HAP-1 (cell line): ENCODE measurements at regions not wholly inside any gene's neighbourhood (a gene's known extent, or its start where the extent isn't known, plus 50 kb on each side); places are given as distances from the start of the nearest gene placed in this dataset.

Experiments used
- DNase-seq, 2 experiments: peaks; one replicate each; pipeline ENCODE4 v3.0.0-alpha.2; 2016 to 2020; ENCODE audit warnings: low spot score in 2 of 2
- H3K27me3 ChIP-seq: fragments of 250-450 bp; sonication (Bioruptor Pico); 2 replicates; pipeline ENCODE4 v1.5.1; 2020; ENCODE audit warnings: low read depth, mild to moderate bottlenecking, moderate library complexity
- H3K36me3 ChIP-seq: fragments of 250-450 bp; sonication (Bioruptor Pico); replicated peaks from 2 replicates; pipeline ENCODE4 v1.5.1; 2020; ENCODE audit warnings: mild to moderate bottlenecking
- H3K4me1 ChIP-seq: fragments of 250-450 bp; sonication (Bioruptor Pico); 2 replicates; pipeline ENCODE4 v1.5.1; 2020; ENCODE audit warnings: mild to moderate bottlenecking
- H3K4me3 ChIP-seq: fragments of 250-450 bp; sonication (Bioruptor Pico); 2 replicates; pipeline ENCODE4 v1.5.1; 2020; ENCODE audit warnings: mild to moderate bottlenecking, moderate library complexity
- H3K9me3 ChIP-seq: fragments of 250-450 bp; sonication (Bioruptor Pico); 2 replicates; pipeline ENCODE4 v1.5.1; 2020; ENCODE audit warnings: mild to moderate bottlenecking, moderate library complexity
- in situ Hi-C: fragments of 300-500 bp; cut with MboI; formaldehyde crosslinking; loops from 3 replicates; pipeline ENCODE4 v1.14.3; 2020; ENCODE audit warnings: low sequenced_read_pairs, inconsistent platforms, mixed read lengths

DNA sequence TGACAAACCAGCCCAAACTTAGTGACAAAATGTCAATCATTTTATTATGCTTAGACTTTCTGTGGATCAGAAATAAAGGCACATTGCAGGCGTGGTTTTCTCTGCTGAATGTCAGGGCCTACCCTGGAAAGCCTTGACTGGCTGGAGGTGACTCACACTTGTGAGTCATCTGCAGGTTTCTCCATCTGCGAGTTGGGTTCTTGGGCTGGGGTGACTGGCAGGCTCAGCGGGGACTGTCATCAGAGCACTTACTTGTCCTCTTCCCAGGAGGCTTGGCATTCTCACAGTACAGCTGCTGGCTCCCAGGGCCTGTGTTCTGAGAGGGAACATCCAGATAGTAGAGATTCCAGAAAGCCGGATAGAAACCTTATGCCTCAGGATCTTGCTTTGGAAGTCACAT lies 153.8 kb upstream of the AGA start:
- no peaks in the 10 kb centered on the region for H3K9me3 ChIP-seq
- 0 out of 2 replicates have a peak, but pooled peaks cover 3% of the 10 kb centered on the region for H3K4me1 ChIP-seq
- no peaks in the 10 kb centered on the region for H3K36me3 ChIP-seq
- no peak for DNase-seq
- in situ Hi-C loops: no loop called here
- H3K4me3 ChIP-seq: no peak overlapping the region
- H3K27me3 ChIP-seq: no peaks in the 10 kb centered on the region

DNA sequence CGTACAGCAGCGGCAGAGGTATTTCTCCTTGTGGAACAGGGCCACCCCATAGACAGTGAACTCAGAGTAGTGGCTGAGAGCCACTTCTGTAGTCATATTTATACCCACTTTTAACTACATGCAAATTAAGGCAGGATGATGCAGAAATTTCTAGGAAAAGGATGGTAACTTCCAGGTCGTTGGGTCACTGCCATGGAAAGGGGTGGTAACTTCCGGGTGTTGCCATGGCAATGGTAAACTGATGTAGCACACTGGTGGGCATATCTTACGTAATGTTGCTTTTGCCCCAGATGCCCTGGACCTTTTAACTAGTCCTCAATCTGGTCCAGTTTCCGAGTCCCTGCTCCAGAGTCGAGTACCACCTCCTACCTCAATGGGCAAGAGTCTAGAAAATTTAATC lies 154.8 kb upstream of the AGA start:
- no peak overlapping the region for H3K4me3 ChIP-seq
- DNase-seq: no peak
- in situ Hi-C loops: no loop called here
- 0 out of 2 replicates have a peak, but pooled peaks cover 3% of the 10 kb centered on the region for H3K4me1 ChIP-seq
- H3K27me3 ChIP-seq: no peaks in the 10 kb centered on the region
- no peaks in the 10 kb centered on the region for H3K36me3 ChIP-seq
- no peaks in the 10 kb centered on the region for H3K9me3 ChIP-seq

GRCh38 chr4:177605252-177605651 lies 163.0 kb upstream of the AGA start:
- Histone ChIP-seq H3K9me3 (no peaks in the 10 kb centered on the region), H3K36me3 (no peaks in the 10 kb centered on the region), H3K4me3 (no peak overlapping the region), H3K27me3 (no peaks in the 10 kb centered on the region), H3K4me1 (peaks cover under 1% of the 10 kb centered on the region)
- in situ Hi-C loops: no loop called here
- DNase-seq: no peak

DNA sequence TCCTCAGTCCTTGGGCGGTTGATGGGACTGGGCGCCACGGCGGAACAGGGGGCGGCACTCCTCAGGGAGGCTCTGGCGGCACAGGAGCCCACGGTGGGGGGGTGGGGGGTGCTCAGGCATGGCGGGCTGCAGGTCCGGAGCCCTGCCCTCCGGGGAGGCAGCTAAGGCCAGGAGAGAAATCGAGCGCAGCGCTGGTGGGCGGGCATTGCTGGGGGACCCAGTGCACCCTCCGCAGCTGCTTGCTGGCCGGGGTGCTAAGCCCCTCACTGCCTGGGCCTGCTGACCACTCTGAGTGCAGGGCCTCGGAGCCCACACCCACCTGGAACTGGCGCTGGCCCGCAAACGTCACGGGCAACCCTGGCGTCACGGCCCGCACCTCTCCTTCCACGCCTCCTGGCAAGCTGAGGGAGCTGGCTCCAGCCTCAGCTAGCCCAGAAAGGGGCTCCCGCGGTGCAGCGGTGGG lies 164.9 kb upstream of the AGA start:
- no peak for DNase-seq
- Histone ChIP-seq H3K27me3 (no peaks in the 10 kb centered on the region), H3K9me3 (no peaks in the 10 kb centered on the region), H3K36me3 (no peaks in the 10 kb centered on the region), H3K4me3 (no peak overlapping the region), H3K4me1 (peaks cover 4% of the 10 kb centered on the region)
- in situ Hi-C loops: no loop called here

DNA sequence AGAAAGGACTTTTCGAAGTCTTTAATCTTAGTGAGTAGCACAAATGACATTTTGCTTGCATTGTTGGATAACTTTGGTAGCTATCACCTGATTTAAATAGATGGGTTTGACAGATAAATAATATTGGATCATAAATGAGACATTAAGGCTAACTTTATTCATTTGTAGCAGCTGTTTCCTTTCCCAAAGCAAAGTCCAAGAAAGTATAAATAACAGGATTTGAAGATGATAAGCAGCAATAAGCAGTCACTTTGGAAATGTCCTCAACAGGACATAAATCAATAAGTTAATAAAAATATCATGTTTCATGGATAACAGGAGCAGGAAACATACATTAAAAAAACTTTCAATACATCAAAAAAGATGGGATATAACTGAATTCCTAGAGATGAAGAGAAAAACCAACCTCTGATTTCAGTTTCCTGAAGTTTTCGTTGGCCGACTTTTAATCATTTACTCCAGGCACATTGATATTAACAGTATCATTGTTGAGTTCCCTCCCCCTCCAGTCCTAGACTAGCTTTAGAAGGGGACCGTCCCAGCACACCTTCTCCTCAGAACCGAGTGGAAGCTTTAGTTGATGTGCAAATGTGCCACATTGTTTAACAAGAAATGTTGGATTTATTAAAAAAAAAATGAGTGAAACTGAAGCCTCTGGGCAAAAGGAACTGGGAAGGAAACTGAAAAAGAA lies 169.9 kb upstream of the AGA start:
- H3K27me3 ChIP-seq: no peaks in the 10 kb centered on the region
- in situ Hi-C loops: no loop called here

GRCh38 chr4:177612684-177613083 lies 170.4 kb upstream of the AGA start:
- Histone ChIP-seq H3K27me3 (no peaks in the 10 kb centered on the region), H3K36me3 (no peaks in the 10 kb centered on the region), H3K9me3 (no peaks in the 10 kb centered on the region), H3K4me1 (peaks cover 10% of the 10 kb centered on the region), H3K4me3 (no peak overlapping the region)
- no peak for DNase-seq
- in situ Hi-C loops: no loop called here

More for the DNA sequence above, 169.9 kb upstream of the AGA start:
- H3K4me3 ChIP-seq: no peak overlapping the region
- DNase-seq: peak in 1 of 2 experiments; percentile 31
- no peaks in the 10 kb centered on the region for H3K36me3 ChIP-seq
- no peaks in the 10 kb centered on the region for H3K9me3 ChIP-seq
- H3K4me1 ChIP-seq: peaks cover 10% of the 10 kb centered on the region

- Histone ChIP-seq H3K4me3 (no peak overlapping the region), H3K27me3 (no peaks in the 10 kb centered on the region), H3K9me3 (no peaks in the 10 kb centered on the region), H3K36me3 (no peaks in the 10 kb centered on the region), H3K4me1 (peaks cover 7% of the 10 kb centered on the region)
- in situ Hi-C loops: no loop called here
- no peak for DNase-seq
Measured at GRCh38 chr4:177632481-177632880, 190.2 kb upstream of the AGA start.

DNA sequence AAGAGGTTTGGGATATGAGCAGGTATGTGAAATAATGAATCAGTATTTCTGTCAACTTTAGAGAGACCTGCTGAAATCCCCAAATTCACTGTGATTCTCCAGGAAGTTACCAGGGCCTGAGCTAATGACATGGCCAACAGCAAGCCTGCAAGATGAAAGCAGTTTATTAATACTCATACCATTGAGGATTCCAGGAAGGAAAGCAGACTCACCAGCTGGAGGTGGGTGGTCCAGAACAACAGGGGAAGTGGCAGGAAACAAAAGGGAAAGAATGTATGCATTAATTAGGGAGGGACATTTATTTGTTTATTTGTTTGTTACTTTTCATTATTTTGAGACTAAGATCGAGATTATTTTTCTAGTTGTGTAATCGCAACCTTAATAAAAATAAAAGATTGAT lies 196.6 kb upstream of the AGA start:
- H3K27me3 ChIP-seq: peaks cover 4% of the 10 kb centered on the region; the same call in 1 of the 2 replicates
- no peaks in the 10 kb centered on the region for H3K36me3 ChIP-seq
- in situ Hi-C loops: no loop called here
- H3K9me3 ChIP-seq: no peaks in the 10 kb centered on the region
- H3K4me3 ChIP-seq: no peak overlapping the region
- H3K4me1 ChIP-seq: no peaks in the 10 kb centered on the region
- no peak for DNase-seq

DNA sequence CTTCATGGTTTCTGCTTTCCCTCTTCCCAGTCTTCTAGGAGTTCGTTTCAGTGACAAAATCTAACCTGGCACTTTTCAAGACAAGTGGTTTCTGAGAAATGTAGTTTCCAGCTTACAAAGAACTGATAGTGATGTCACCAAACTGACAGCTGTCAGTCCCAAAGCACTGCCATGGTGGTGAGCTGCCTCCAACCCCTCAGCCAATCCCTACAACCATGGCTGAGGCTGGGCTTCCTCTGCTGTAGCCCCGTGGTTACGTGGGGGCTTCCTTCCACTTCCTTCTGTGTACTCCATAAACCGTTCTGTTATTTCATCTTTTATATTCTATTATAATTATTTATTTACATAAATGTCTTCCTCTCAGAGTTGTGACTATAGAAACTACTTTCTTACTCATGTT lies 198.6 kb upstream of the AGA start:
- Histone ChIP-seq H3K9me3 (no peaks in the 10 kb centered on the region), H3K4me3 (no peak overlapping the region), H3K36me3 (no peaks in the 10 kb centered on the region), H3K4me1 (no peaks in the 10 kb centered on the region), H3K27me3 (peaks cover 4% of the 10 kb centered on the region; the same call in 1 of the 2 replicates)
- no peak for DNase-seq
- in situ Hi-C loops: no loop called here

DNA sequence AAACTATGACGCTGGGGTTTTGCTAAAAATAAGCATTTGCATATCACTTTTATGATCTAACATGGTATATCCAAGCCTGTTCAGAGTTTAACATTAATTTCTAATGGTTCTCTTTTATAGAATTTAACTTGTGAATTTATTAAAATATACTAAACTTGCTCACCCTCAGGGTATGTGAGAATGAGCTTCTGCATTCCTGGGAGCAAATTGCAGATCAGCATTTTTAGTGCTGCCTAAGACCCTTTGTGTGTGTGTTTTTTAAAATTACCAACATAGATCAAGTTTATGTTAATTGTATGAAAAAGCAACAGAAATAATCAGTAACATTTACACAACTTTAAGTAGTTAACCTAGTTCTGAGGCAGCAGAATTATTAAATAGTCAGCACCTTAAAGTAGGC lies 218.0 kb upstream of the AGA start:
- Histone ChIP-seq H3K36me3 (no peaks in the 10 kb centered on the region), H3K4me3 (no peak overlapping the region), H3K9me3 (peaks cover 4% of the 10 kb centered on the region; the same call in 1 of the 2 replicates), H3K4me1 (no peaks in the 10 kb centered on the region), H3K27me3 (no peaks in the 10 kb centered on the region)
- DNase-seq: no peak
- in situ Hi-C loops: no loop called here

GRCh38 chr4:177667687-177668086 lies 225.4 kb upstream of the AGA start:
- Histone ChIP-seq H3K4me1 (0 out of 2 replicates have a peak, but pooled peaks cover 3% of the 10 kb centered on the region), H3K36me3 (no peaks in the 10 kb centered on the region), H3K27me3 (no peaks in the 10 kb centered on the region), H3K9me3 (no peaks in the 10 kb centered on the region), H3K4me3 (no peak overlapping the region)
- in situ Hi-C loops: no loop called here
- no peak for DNase-seq

DNA sequence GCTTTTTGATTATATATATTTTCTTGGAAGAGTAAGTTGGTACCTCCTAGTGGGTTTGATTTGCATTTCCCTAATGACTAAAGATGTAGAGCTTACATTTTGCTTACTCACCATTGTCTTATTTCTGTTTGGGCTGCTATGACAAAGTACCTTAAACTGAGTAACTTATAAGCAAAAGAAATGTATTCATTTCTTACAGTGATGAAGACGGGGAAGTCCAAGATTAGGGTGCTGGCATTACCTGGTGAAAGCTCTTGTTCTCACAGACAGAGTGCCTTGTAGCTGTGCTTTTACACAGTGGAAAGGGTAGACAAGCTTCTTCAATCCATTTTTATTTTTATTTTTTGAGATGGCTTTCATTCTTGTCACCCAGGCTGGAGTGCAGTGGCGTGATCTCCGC lies 229.2 kb upstream of the AGA start:
- H3K4me1 ChIP-seq: no peaks in the 10 kb centered on the region
- in situ Hi-C loops: no loop called here
- no peaks in the 10 kb centered on the region for H3K36me3 ChIP-seq
- H3K4me3 ChIP-seq: no peak overlapping the region
- H3K9me3 ChIP-seq: no peaks in the 10 kb centered on the region
- DNase-seq: no peak
- H3K27me3 ChIP-seq: no peaks in the 10 kb centered on the region

DNA sequence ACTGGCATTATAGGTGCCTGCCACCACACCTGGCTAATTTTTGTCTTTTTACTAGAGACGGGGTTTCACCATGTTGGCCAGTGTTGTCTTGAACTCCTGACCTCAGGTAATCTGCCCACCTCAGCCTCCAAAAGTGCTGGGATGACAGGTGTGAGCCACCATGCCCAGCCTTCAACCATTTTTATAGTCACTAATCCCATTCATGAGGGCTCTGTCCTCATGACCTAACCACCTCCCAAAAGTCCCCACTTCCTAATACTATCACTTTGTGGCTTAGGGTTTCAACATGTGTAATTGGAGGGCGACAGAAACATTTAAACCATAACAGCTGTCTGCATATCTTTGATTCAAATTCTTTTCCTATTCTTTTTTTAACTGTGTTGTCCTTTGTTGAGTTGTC lies 229.6 kb upstream of the AGA start:
- in situ Hi-C loops: no loop called here
- DNase-seq: no peak
- H3K27me3 ChIP-seq: no peaks in the 10 kb centered on the region
- no peaks in the 10 kb centered on the region for H3K36me3 ChIP-seq
- no peak overlapping the region for H3K4me3 ChIP-seq
- H3K4me1 ChIP-seq: no peaks in the 10 kb centered on the region
- H3K9me3 ChIP-seq: no peaks in the 10 kb centered on the region

DNA sequence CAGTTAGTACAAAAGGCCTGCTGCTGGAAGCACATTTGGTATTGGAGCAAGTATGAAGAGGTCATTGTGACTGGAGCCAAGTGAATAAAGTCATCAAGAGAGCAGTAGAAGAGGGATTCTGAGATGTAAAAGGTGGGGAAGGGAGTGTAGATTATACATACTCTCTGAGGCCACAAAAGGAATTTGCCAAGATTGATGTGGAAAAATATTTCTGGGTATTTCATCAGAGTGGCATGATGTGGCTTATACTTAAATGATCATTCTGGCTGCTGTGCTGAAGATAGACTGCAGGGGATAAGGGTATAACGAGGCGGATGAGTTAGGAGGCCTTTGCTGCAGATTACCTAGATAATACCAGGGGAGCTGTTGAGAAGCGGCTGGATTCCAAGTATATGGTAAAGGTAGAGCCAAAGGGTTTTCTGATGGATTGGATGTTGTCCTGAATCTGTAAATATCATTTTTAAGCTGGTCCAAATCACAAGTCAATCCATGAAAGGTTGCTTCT lies 231.8 kb upstream of the AGA start:
- Histone ChIP-seq H3K9me3 (no peaks in the 10 kb centered on the region), H3K36me3 (no peaks in the 10 kb centered on the region), H3K4me3 (no peak overlapping the region), H3K4me1 (no peaks in the 10 kb centered on the region), H3K27me3 (no peaks in the 10 kb centered on the region)
- DNase-seq: no peak
- in situ Hi-C loops: no loop called here

DNA sequence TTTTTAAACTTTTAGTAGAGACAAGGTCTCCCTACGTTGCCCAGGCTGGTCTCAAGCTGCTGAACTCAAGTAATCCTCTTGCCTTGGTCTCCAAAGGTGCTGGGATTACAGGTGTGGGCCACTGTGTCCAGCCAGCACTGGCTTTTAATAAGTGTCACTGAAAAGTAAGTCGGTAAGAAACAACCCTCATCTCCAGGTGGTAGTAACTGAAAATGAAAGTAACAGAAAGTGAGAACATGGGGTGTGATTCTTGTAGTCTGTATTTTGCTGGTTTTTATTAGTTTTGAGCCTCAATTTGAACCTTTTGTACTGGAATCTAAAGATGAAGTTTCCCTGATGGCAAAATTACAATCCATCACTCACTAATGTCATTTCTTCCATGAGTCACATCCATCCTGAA lies 238.1 kb upstream of the AGA start:
- no peak overlapping the region for H3K4me3 ChIP-seq
- in situ Hi-C loops: no loop called here
- H3K9me3 ChIP-seq: no peaks in the 10 kb centered on the region
- H3K27me3 ChIP-seq: no peaks in the 10 kb centered on the region
- H3K36me3 ChIP-seq: no peaks in the 10 kb centered on the region
- no peak for DNase-seq
- H3K4me1 ChIP-seq: no peaks in the 10 kb centered on the region
